Esophagus squamous epithelium (tissue), 5 donors: ENCODE measurements at regions not wholly inside any gene's neighbourhood (a gene's known extent, or its start where the extent isn't known, plus 50 kb on each side); places are given as distances from the start of the nearest gene placed in this dataset.

Experiments used
- DNase-seq: peaks from one replicate; lab custom pipeline; 2025; lab: John Stamatoyannopoulos, UW
- H3K27ac ChIP-seq, 4 donors: fragments of 200-600 bp; sonication (generic); one replicate each; pipeline ENCODE4 v1.5.1; 2016 to 2019; ENCODE audit warnings: mild to moderate bottlenecking in 1 of 4
- H3K27me3 ChIP-seq, 4 donors: fragments of 200-600 bp; sonication (generic); 1 replicate in 3 of 4; 2 replicates in 1 of 4; pipeline versions ENCODE4 v1.5.1 to v1.6.0; 2017 to 2021; ENCODE audit warnings: antibody characterized with exemption in 1 of 4
- H3K36me3 ChIP-seq, 3 donors: fragments of 200-600 bp; sonication (generic); one replicate each; pipeline ENCODE4 v1.5.1; 2016 to 2019
- H3K4me1 ChIP-seq, 3 donors: fragments of 200-600 bp; sonication (generic); one replicate each; pipeline ENCODE4 v1.5.1; 2017 to 2019
- H3K4me3 ChIP-seq, 4 donors: fragments of 200-600 bp; sonication (generic); 1 replicate in 3 of 4; 2 replicates in 1 of 4; pipeline ENCODE4 v1.5.1; 2016 to 2019; ENCODE audit warnings: mild to moderate bottlenecking in 2 of 4, moderate library complexity in 1 of 4
- H3K9me3 ChIP-seq, 3 donors: fragments of 200-600 bp; sonication (generic); one replicate each; pipeline ENCODE4 v1.5.1; 2016 to 2019
- CTCF ChIP-seq, 6 experiments: fragments of 450-650 bp in 4 of 6; fragments of 200-600 bp in 2 of 6; sonication (generic) in 2 of 6; IDR thresholded peaks; one replicate each; pipeline ENCODE4 v1.5.1; 2016 to 2019; ENCODE audit warnings: antibody characterized with exemption in 6 of 6, mild to moderate bottlenecking in 4 of 6, moderate library complexity in 4 of 6
- POLR2A ChIP-seq, 4 donors: fragments of 450-650 bp; IDR thresholded peaks; one replicate each; pipeline ENCODE4 v1.6.1; 2017; ENCODE audit warnings: antibody characterized with exemption in 4 of 4, mild to moderate bottlenecking in 4 of 4, moderate library complexity in 3 of 4
- WGBS, 2 donors: methylation state at CpG; one replicate each; pipeline ENCODE4 v1.1.5; 2018; 5-methylcytosine and 5-hydroxymethylcytosine counted together
- intact Hi-C: fragments of 100-400 bp; cut with DNase I; formaldehyde crosslinking; loops from one replicate; pipeline ENCODE4 v1.15.0; 2022
- donor health status: DM: yes; HTN: yes; CAD: no.

GRCh38 chr18:78327643-78328042, 652.0 kb upstream of the SALL3 start:
- WGBS, 2 donors: 86 to 88% methylated on average over 8 of the region's 8 CpGs
- no peak overlapping the region for H3K27ac ChIP-seq
- no peak overlapping the region for H3K4me3 ChIP-seq
- TF ChIP-seq CTCF (IDR thresholded peaks at IDR 0.05) (no peak), POLR2A (IDR thresholded peaks at IDR 0.05) (no peak)
- H3K4me1 ChIP-seq: no peaks in the 10 kb centered on the region
- no peaks in the 10 kb centered on the region for H3K27me3 ChIP-seq
- intact Hi-C loops: no loop called here
- H3K9me3 ChIP-seq: no peaks in the 10 kb centered on the region
- no peaks in the 10 kb centered on the region for H3K36me3 ChIP-seq
- DNase-seq: no peak

GRCh38 chr18:78330766-78331165, 648.9 kb upstream of the SALL3 start:
- no peak overlapping the region for H3K4me3 ChIP-seq
- no peak for DNase-seq

GRCh38 chr18:78352910-78353309, 626.7 kb upstream of the SALL3 start:
- Histone ChIP-seq H3K4me1 (peaks cover 0 to 6% (median 0%) of the 10 kb centered on the region in 3 donors), H3K9me3 (no peaks in the 10 kb centered on the region), H3K27me3 (no peaks in the 10 kb centered on the region), H3K36me3 (no peaks in the 10 kb centered on the region), H3K27ac (no peak overlapping the region), H3K4me3 (no peak overlapping the region)
- intact Hi-C loops: no loop called here
- DNase-seq: no peak
- TF ChIP-seq POLR2A (IDR thresholded peaks at IDR 0.05) (no peak), CTCF (IDR thresholded peaks at IDR 0.05) (no peak)
- 68 to 97% methylated on average over 5 to 6 of the region's 6 CpGs for WGBS, 2 donors

More at GRCh38 chr18:78330766-78331165, 648.9 kb upstream of the SALL3 start:
- H3K9me3 ChIP-seq: no peaks in the 10 kb centered on the region
- 50 to 80% methylated on average over 10 of the region's 10 CpGs for WGBS, 2 donors
- no peaks in the 10 kb centered on the region for H3K27me3 ChIP-seq
- no peak overlapping the region for H3K27ac ChIP-seq
- H3K36me3 ChIP-seq: no peaks in the 10 kb centered on the region
- H3K4me1 ChIP-seq: no peaks in the 10 kb centered on the region
- intact Hi-C loops: no loop called here
- no peak for TF ChIP-seq CTCF (IDR thresholded peaks at IDR 0.05)
- TF ChIP-seq POLR2A (IDR thresholded peaks at IDR 0.05): no peak

- no peaks in the 10 kb centered on the region for H3K27me3 ChIP-seq
- TF ChIP-seq CTCF (IDR thresholded peaks at IDR 0.05): no peak
- no peak for TF ChIP-seq POLR2A (IDR thresholded peaks at IDR 0.05)
- H3K36me3 ChIP-seq: no peaks in the 10 kb centered on the region
- H3K9me3 ChIP-seq: no peaks in the 10 kb centered on the region
- WGBS, 2 donors: 79 to 91% methylated on average over 5 to 8 of the region's 15 CpGs
- no peak overlapping the region for H3K27ac ChIP-seq
- no peak overlapping the region for H3K4me3 ChIP-seq
- DNase-seq: no peak
- intact Hi-C loops: no loop called here
- H3K4me1 ChIP-seq: no peaks in the 10 kb centered on the region
Measured at GRCh38 chr18:78362198-78362597, 617.4 kb upstream of the SALL3 start.

GRCh38 chr18:78363556-78364387, 615.8 kb upstream of the SALL3 start:
- DNase-seq: no peak
- WGBS, 2 donors: 92 to 95% methylated on average over 14 to 18 of the region's 44 CpGs
- no peaks in the 10 kb centered on the region for H3K27me3 ChIP-seq
- H3K27ac ChIP-seq: no peak overlapping the region
- no peaks in the 10 kb centered on the region for H3K9me3 ChIP-seq
- intact Hi-C loops: no loop called here
- no peak overlapping the region for H3K4me3 ChIP-seq
- TF ChIP-seq CTCF (IDR thresholded peaks at IDR 0.05) (no peak), POLR2A (IDR thresholded peaks at IDR 0.05) (no peak)
- no peaks in the 10 kb centered on the region for H3K36me3 ChIP-seq
- no peaks in the 10 kb centered on the region for H3K4me1 ChIP-seq
